ENCODE measurements at regions not wholly inside any gene's neighbourhood (a gene's known extent, or its start where the extent isn't known, plus 50 kb on each side); places are given as distances from the start of the nearest gene placed in this dataset.
A peak's percentile ranks its signal among the peaks of the same experiment; 100 is the strongest.

DNA sequence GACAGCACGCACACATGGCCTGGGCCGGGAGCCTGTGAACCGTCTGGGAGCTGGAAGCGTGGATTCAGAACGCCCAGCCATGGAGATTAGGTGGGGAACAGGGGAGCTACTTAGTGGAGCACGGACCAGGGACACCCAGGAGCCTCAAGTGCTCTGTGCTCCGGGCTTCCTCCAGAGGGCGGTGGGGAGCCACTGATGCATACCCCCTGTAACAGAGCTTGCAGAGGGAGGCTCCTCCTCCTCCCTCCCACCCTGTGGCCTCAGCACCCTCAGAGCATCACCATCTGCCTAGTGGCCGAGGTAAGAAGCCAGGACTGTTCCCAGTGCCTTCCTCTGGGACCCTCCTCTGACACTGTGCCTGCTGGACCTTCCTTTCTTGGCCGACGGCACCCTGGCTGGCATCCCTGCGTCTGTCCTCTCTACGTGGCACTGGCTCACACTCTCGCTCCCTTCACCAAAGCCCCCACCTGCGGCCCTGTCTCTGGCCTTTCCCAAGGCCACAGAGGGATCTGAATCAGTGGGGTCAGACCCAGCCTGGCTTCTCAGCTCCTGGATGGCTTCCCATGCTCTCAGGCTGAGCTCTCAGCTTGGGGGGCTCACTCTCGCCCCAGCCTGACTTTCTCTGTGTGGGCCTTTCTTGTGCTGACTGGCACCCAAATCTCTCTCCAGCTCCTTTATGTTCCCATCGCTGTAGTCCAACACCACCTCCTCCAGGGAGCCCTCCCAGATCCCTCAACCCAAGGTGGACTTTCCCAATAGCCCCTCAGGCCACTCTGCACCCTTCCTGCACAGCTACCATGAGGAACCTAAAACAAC lies 780.9 kb downstream of the BRD1 start:
- DNase-seq (ENCODE audit: low spot score): peak; percentile 64
- FAIRE-seq: no peak

DNA sequence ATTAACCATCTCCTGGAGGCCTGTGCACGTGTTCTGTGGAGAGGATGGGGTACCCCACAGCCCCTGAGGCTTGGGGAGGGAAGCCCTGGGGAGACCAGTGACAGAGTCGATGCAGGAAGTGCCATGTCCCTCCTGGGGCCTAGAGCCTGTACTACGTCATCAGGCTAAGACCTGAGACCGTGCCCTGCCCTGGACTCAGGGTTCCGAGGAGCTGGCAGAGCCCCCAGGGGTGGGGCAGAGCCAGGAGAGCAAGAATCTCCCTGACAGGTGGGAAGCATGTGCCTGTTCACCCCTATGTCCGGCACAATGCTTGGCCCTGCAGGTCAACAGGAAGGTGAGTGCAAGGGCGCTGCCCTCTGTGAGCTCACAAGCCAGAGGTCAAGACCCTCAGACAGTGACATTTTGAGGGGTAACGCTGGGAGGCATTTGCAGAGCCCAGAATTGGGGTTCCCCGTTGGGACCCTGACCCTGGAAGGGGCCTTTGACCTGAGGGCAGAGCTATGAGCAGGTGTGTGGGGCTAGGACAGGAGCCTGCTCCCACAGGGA lies 781.6 kb downstream of the BRD1 start:
- FAIRE-seq (no peak), DNase-seq (ENCODE audit: low spot score) (no peak)

- DNase-seq (ENCODE audit: low spot score) (no peak), FAIRE-seq (no peak)
Measured at GRCh38 chr22:49045276-49045675, 782.4 kb downstream of the BRD1 start.

DNA sequence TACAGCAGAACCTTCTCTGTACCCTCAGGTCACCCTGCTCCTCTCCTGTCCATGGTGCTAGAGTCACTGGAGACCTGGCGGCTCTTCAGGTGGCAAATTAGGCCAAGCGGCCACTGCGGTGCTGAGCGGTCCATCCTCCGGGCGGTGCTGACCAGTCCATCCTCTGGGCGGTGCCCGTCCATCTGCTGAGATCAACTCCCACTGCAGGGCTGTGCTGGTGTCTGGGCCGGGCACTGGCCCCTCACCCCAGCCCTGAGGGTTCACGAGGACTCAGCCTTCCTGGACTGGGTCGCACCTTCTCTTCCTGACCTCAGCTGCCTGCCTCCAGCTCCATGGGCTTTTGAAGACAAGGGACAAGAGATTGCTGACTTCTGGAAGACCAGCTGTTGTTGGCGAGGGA lies 782.9 kb downstream of the BRD1 start:
- no peak for DNase-seq (ENCODE audit: low spot score)
- no peak for FAIRE-seq

DNA sequence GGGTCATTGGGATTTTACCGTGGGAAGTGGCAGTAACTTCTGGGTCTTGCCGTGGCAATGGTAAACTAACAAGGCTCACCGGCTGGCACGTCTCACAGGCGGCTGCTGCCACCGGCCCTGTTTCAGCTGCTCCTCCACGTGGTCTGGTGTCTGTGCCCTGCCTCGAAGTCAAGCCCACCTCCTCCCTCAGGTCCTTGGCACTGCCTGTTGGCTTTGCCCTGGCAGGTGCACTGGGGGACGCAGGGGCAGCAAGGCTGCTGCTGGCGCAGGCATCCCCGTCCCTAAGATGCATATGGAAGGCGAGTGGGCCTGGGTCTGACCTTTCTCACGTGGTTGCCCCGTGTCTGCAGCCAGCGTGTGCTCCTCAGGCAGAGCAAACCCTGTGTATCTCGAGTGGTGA lies 783.6 kb downstream of the BRD1 start:
- DNase-seq (ENCODE audit: low spot score): no peak
- no peak for FAIRE-seq

DNA sequence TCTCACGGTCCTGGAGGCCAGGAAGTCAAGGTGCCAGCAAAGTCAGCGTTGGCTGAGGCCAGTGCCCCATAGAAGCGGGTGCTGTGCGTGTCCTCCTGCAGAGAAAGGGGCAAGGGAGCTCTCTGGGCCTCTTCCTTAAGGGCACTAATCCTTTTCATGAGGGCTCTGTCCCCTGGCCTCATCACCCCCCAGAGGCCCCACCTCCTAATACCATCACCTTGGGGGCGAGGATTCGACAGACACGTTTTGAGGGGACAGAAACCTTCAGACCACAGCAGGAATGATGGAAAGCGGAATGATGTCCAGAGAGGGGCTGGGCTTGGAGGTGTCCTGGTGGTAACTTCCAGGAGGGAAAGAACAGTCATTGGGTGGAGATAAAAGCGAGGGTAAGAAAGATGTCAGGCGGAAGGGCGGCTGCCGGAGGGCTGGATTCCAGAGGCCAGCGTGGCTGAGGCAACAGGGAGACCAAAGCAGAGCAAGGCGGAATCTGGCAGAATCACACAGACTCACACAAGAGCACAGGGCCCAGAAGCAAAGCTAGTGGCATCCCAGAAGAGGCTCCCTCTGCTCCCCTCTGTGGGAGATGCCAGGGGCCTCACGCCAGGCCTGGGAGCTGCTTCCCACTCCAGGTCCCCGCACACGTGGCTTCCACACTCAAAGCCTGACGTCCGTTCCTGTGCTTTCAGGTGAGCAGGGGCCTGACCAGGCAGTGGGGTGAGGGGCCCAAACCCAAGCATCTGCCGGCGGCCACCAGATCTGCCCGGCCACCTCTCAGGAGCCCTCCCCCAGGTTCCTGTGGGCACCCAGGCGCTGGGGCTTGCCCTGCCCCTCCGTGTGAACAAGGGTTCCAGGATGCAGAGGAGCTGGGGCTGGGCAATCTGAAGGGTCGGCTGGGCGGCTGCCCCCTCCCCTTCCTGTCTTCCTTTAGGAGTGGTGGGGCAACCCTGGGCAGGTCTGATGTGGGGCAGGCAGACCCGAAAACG lies 784.5 kb downstream of the BRD1 start:
- DNase-seq (ENCODE audit: low spot score) (no peak), FAIRE-seq (no peak)

DNA sequence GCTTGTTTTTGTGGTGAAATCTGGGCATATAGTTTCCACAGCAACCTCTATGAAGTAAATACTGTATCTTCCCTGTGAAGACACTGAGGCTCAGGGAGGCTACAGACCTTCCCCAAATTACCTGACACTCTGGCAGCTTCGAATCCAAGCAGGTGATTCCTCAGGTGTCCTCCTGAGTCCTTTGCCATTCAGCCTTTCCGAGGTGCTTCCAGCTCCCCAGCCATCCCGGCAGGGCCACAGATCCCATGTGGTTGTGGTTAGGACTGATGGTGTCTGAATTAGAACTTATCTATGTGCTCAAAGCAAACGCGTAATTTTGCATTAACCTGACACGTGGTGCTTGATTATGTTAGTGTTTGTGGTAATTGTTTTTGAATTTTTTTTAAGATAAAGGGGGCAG lies 785.6 kb downstream of the BRD1 start:
- no peak for FAIRE-seq
- DNase-seq (ENCODE audit: low spot score): no peak

- DNase-seq (ENCODE audit: low spot score) (no peak), FAIRE-seq (no peak)
Measured at GRCh38 chr22:49040754-49041467, 786.8 kb downstream of the BRD1 start.

- DNase-seq (ENCODE audit: low spot score) (no peak), FAIRE-seq (no peak)
Measured at GRCh38 chr22:49040111-49040510, 787.6 kb downstream of the BRD1 start.

- DNase-seq (ENCODE audit: low spot score): no peak
Measured at GRCh38 chr22:49039625-49040024, 788.0 kb downstream of the BRD1 start.

DNA sequence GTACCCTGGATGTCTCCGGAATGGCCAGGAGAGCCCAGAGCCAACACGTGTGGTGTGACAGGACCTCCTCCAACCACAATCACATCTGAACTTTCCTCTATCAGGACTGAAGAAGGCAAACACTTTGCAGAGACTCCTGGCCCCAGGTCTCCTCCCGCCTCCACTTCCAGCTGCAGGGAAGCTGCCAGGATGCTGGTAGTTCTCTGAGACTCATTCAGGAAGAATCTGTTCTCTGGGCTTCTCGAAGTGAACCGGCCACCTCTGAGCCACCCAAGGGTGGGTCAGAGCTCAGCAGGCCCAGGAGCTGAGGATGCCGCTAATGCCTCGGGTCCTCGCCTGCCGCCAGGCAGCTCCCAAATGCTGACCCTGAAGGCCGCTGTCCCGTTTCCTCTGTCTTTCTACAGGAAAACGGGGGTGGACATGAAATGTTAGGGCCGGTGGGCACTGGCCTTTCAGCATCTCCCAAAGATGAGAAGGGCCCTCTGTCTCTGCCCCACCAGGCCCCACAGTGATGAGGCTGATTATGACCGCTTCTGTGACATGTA lies 789.9 kb downstream of the BRD1 start:
- FAIRE-seq (no peak), DNase-seq (ENCODE audit: low spot score) (no peak)

More at GRCh38 chr22:49039625-49040024, 788.0 kb downstream of the BRD1 start:
- FAIRE-seq: no peak

- FAIRE-seq: no peak
- DNase-seq (ENCODE audit: low spot score): no peak
Measured at GRCh38 chr22:49036513-49036912, 791.2 kb downstream of the BRD1 start.

DNA sequence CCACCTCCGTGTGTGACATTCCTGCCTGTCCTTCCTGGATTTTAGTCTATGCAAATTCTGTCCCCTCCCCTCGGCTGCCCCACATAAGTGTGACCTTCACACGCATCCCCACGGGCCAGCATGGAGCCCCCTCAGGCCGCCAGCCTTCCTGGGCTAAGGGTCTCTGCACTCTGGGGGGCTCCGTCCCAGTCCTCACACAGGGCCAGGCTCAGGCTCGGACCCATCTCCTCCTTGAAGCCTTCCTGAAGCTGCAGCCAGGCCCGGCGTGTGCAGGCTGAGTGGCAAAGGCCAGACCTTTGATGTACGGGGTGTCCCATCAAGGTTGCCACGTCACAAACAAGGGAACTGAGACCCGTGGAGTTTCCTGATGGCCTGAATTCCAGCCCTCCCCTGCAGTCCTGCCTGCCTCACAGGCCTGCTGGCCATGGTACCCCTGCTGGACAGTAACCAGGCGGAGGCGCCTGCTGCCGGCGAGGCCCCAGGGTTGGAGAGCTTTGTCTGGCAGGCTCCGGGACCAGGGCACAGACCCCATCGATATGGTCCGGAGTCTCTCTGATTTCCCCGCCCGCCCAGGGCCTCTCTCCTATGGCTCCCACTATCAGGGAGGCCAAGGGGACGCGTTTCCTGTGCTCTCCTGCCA lies 791.7 kb downstream of the BRD1 start:
- FAIRE-seq: no peak
- no peak for DNase-seq (ENCODE audit: low spot score)

DNA sequence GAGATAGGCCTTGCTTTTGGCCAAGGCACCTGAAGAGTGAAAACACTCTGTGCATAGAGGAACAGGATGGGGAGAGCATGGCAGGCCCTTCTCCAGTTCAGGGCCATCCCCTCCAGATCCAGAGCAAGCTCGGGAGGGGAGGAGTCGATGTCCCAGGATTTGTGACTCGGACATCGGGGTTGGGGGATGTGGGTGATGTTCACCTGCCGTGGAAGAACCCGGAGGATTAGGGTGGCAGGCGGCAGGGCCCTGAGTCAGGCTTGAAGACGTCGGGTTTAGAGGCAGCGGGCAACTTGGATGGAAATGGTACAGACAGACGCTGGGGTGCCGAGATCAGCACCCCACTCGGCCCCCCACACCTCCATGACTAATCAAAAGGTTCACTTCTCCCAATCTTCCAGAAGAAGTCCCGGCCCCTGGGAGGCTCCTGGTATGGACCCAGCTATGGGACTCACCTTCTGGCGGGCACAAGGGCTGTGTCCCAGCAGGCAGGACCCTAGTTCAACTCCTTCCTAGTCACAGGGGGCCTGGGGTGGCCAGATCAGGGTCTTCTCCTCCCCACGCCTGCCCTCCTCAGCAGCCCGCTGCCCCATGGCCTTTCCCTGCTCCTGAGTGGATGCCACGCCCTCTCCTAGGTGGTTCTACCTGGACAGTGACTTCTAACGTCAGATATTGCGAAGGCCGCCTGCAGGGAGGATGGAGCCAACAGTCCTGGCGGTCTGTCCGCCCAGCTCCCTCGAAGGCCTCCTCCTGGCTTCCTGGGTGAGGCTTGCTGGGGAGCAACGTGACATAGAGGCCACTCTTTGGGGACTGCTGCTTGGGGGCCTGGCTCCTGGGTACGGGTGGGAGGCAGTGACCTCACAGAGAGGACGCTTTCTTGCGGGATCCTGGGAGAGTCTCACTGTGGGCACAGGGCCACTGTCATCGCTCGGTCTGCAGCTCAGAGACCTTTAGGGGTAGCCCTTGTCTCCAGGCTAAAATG lies 792.5 kb downstream of the BRD1 start:
- FAIRE-seq: no peak
- DNase-seq (ENCODE audit: low spot score): no peak

DNA sequence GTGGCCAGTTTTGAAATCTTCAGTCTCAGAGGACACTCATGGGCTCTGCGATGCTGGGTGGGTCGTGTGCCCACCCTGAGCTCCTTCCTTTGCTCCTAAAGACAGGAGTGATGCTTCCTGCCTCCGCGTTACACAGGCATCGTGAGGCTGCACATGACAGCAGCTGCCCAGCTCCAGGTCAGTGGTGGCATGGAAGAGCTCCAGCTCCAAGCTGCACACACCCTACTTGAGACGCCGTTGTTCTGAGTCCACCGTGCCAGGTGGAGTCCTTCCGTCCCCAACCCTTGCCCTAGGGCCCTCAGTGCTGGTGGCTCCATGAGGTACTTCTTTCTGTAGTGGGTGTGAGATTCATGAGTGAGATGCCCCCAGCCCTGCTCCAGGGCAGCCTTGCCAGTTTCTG lies 794.1 kb downstream of the BRD1 start:
- DNase-seq (ENCODE audit: low spot score) (no peak), FAIRE-seq (no peak)

GRCh38 chr22:49032821-49033220 lies 794.9 kb downstream of the BRD1 start:
- FAIRE-seq (no peak), DNase-seq (ENCODE audit: low spot score) (no peak)

DNA sequence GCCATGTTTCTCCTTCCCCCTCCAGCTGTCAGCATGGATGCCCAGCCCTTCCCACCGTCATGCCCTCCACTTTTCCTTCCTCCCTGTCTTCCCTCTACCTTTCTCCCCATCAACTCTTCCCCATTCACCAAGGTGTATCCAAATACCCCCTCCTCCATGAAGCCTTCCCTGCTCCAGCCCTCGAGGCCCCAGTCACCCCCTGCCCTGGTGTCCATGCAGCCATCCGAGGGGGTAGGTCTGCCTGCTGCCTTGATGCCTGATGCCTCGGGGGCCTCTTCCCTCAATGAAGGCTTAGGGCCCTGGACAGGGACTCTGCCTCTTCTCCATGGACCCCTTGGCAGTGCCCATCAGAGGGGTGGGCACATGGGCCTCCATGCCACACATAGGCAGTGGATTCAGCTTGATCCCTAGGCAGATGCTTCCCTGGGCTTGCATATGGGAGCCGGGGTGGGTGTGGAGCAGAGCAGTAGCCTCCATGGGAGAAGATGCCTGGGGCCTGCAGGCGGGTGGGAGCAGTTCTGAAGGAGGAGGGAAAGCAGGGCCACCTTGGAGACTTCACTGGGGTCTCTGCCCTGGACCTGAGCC lies 795.8 kb downstream of the BRD1 start:
- no peak for DNase-seq (ENCODE audit: low spot score)
- no peak for FAIRE-seq

GRCh38 chr22:49028111-49028510 lies 799.6 kb downstream of the BRD1 start:
- DNase-seq (ENCODE audit: low spot score): no peak
- peak; percentile 50 for FAIRE-seq

DNA sequence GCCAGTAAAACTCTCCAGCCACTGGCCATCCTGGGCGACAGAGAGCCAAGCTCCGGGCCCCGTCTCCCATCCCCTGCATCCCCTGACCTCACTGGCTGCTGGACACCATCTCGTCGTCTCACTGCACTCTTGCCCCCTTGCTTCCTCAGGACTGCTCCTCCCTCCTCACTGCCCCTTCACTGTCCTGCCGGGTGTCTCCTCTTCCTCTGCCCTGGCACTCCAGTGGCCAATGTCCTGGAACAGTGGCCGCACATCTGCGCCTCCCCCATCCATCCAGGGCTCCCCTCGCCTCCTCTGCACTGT lies 800.4 kb downstream of the BRD1 start:
- FAIRE-seq (no peak), DNase-seq (ENCODE audit: low spot score) (no peak)
